Myocyte (in vitro differentiated cells): ENCODE measurements at regions not wholly inside any gene's neighbourhood (a gene's known extent, or its start where the extent isn't known, plus 50 kb on each side); places are given as distances from the start of the nearest gene placed in this dataset.

Experiments used
- DNase-seq: peaks from one replicate; pipeline ENCODE4 v3.0.0-alpha.2; 2012; ENCODE audit warnings: low read depth

DNA sequence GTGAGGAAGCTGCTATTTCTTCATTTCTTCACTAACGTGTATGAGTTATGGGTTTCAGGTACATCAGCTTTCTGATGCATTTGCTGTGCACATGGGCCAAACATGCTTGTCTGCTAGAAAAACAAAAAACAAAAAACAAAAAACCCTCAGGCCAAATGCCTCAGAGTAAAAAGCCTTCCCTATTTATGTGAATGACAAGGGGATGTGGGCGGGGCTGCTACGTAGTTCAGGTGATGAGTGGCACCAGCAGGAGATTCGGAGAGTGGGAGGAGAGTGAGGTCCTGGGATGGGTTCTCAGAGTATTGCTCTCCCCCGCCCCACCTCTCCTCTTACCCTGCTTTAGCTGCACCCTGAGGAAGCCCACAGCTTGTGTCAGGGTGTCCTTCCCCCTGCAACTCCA is 596.8 kb upstream of the JAG1 start:
- DNase-seq = no peak

DNA sequence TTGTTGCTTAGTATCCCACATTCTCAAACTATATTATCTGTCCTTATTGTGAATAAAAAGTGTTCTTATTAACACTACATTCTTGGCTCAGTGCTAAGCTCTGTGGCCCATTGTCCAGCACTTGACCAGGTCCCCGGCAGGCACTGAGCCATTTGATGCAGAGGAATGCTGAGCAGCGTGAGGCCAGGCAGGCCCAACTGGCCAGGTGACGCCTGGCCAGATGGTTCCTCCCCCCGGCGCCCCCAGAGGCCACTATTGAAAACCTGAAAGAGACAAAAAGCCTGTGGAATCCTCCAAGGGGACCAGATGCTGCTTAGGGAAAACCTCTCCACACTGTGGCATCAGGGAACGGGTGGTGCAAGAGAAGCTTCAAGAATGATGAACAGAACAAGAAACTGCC is 597.5 kb upstream of the JAG1 start:
- DNase-seq = peak; percentile 25

DNA sequence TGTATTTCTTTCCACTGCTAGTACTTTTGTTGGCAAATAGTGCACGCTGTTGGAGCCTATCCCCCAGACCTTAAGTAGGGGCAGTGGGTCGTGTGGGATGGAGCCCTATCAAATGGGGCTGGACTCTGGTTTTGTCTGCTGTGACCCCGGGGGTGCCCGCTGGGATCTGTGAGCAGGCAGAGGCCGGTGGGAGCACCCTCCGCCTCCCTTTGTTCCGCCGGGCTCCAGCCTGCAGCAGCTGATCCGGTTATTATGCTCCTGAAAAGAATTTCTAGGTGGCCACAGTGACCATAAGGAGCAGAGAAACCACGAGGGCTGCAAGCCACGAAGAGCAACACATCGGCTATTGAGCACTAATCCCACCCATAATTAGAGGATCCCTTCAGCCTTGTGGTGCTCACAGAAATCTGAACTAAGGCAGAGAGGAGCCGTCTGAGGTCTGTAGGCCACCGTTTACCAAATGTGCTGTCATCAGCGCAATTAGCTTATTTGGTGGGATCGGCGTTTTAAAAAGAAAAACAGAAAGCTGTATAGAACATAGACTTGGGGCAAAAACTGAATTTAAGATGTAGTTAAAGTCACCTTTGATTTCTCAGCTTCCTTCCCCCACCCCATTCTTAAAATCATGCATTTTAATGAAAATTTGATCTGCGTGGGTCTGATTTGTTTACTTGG is 598.3 kb upstream of the JAG1 start:
- peak; percentile 86 for DNase-seq

DNA sequence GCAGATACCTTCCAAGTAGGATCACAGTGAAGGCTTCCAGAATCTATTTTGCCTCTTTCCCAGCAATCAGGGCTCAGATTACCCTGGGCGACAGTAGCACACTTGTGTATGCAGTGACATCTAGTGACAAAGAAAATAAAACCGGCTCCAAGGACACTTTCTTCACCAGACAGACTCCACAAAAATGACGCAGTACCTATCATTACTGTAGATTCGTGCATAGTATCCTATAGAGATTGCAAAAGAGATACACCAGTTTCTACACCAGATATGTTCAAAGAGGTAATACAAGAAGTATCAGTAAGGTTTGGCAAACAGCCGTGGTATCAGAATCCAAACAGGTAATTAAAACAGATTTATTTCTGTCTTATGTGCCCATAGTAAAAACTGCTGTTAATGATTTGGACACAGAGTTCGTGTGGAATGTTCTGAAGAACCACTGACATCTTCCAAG is 600.4 kb upstream of the JAG1 start:
- DNase-seq = peak; percentile 81

DNA sequence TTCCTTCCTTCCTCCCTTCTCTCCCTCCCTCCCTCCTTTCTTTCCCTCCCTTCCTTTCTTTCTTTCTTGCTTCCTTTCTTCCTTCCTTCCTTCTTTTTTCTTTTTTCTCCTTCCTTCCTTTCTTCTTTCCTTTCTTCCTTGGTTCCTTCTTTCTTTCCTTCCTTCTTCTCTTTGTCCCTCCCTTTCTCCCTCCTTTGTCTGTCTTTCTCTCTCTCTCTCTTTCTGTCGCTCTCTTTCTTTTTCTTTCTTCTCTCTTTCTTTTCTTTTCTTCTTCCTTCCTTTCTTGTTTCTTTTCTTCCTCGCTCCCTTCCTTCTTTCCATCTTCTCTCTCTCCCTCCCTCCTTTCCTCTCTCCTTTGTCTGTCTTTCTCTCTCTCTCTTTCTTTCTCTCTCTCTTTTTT is 601.9 kb upstream of the JAG1 start:
- no peak for DNase-seq

DNA sequence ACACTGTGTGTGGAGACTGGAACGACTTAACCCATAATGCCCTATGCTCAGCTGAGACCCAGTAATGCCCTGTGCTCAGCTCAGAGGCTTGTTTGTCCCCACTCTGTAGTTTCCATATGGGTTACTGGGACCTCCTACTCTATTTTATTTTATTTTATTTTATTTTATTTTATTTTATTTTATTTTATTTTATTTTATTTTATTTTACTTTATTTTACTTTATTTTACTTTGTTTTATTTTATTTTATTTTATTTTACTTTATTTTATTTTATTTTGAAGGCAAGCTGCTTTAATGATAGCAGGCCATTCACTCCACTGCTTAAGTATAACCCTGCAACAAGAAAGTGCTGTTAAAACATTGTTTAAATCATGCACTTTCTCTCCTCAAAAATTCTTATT is 603.4 kb upstream of the JAG1 start:
- DNase-seq = no peak

DNA sequence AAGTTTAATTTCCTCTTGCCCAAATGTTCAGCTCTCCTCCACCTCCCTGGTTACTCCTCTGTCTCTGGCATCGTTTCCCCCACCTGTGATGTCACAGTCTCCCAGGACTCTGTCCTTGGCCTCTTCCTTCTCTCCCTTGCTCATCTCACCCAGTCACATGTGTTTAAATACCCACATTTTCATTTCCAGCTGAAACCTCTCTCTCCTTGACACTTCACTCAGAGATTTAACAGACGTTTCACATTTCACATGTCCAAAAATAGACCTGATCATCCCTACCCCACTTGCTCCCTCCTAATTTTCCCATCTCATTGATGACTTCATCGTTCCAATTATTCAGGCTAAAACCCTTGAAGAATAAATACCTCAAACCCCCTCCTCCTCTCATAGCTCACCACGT is 604.1 kb upstream of the JAG1 start:
- DNase-seq = no peak

DNA sequence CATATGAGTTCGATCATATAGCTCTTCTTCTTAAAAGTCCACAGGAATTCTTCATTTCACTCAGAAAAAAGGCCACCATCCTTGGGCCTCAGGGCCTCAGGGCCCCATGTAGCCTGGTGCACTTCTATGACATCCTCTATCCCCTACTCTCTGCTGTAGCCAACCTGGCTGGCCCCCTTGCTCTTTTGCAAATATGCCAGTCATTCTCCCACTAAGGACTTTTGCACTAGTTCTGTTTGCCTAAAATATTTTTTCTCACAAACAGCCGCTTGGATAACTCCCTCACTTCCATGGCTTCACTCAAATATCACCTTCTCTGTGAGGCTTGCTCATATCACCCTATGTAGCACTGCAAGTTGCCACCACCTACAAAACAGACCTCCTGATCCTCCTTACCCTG is 604.7 kb upstream of the JAG1 start:
- DNase-seq = no peak

DNA sequence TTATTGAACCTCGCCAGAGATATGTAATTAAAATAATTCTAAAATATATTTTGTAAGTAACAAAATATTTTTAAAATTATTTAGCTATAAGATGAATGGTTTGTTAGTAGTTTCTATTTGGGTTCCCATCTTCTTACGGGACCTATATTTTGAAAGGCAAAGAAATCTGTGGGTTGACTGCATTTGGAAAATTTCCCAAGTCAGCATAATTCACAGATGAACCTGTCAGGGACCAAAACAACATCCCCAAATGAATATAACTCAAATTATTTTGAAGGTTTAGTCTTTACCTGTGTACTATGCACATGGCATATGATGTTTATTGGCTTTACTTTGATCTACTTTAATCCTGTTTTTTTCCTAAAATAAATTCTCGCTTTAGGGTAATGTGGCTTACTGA is 607.4 kb upstream of the JAG1 start:
- no peak for DNase-seq

DNA sequence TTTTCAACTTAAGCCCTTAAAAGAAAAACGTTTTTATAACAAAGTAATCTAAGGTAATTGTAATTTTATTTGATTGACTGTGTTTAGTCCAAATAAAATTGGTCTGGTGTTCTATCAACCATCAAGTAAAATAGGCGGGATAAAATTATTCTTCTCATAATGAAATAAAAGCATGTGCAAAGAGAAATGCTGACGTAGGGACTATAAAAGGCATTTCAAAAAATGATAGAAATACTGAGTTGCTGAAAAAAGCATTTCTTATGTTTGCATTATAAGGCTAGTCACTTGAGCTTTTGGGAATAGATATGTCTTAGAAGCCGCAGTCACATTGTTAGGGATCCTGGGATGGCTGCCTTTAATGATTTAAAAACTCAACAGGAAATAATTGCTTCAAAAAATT is 608.0 kb upstream of the JAG1 start:
- DNase-seq = no peak

DNA sequence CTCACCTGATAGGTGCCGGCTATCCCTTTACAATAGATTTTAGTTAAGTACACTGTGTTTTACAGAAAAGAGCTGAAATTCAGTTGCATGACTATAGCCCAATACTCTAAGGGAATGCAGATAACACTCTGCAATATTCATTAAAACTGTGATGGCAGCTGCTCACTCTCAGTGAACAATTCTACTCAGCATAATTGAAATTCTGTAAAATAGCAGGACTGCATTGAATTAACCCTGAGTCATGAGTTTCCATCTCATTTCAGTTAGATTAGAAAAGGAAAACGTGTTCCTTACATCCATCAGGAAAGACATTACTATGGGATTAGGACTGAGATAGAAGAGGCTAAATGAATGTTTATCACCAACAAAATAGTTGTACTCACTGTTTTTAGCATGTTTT is 613.3 kb upstream of the JAG1 start:
- no peak for DNase-seq

DNA sequence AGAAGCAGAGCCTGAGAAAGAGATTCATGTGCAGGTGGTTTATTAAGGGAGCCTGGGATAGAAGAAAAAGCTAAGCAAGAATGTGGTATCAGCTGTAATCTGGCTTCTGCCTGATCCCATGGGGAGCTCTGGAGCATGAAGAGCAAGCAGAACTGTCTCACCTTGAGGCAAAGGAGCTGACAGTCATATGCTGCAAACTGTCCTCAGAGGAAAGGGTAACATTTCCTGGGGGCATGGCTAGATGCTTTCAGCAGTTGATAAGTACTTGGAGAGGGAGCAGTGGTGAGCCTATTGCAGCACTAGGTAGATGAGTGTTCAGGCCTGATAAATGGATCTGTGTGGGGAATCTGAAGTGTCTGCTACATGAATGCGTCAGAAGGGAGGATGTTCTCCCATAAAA is 621.5 kb upstream of the BTBD3 start:
- no peak for DNase-seq

DNA sequence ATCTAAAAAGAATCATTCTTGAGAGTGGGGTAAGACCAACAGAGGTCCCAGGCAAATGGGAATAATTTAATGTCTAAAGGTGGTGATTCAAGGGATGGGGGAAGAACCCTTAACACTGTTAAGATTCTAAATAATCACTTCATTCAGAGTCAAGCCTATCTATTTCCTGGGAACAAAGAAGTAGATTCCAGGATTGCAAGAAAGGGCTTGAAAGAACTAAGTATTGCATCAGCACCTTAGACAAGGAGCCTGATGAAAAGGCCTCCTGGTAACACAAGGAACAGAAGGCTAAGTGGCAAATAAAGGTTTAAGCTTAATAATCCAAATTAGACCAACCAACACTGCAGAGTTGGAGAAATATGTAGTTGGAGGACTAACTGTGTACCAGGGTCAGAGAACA is 620.7 kb upstream of the BTBD3 start:
- no peak for DNase-seq

DNA sequence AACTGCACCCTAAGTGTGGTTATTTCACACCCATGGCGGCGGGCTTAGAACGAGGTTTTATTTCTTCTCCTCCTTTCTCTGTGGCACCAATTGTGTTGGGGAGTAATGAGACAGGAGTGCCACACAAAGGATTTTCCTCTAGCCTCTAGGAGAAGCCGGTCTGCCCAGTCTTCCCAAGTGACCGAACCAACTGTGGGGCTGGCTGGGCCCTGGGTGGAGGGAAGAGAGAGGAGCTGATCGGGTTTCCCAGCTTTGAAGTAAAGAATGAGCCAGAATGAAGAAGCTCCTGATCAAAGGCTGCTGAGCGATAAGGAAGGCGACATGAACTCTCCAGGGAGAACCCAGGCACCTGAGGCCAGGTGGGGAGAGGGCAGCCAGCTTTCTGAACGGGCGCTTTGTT is 616.0 kb upstream of the BTBD3 start:
- no peak for DNase-seq

DNA sequence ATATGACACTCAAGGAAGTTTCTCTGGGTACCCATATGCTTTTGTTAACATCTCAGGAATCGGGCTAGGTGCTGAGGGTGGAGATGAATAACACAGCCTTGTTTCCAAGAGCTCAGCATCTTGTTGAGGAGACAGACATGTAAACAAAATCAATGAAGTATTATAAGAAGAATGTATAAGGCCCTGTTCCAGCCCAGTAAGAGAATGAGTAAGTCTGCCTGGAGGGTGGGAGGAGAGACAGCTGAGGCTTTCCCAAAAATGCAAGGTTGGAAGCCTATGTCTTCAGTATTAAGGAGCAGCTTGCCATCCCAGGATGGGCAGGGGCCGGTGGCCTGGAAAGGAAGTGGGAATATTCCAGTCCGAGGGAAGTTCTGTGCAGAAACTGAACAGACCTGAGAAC is 615.3 kb upstream of the BTBD3 start:
- no peak for DNase-seq

DNA sequence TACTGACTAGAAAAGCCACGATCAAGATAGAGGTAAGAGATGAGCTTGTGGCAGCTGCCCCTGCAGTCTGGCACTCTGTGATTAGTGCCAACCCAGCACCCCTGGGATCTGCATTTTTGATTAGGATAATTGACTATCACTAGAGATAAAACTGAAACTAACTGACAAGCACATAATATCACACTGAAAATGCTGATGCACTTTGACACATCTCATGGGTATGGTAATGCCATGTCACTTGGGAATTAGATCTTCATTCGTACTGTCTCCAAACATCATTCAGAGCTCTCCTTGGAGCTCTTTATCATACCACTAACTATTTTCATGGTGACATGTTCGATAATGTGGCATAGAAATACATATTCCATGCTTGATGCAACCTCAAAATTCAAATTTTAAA is 612.9 kb upstream of the BTBD3 start:
- DNase-seq = no peak

DNA sequence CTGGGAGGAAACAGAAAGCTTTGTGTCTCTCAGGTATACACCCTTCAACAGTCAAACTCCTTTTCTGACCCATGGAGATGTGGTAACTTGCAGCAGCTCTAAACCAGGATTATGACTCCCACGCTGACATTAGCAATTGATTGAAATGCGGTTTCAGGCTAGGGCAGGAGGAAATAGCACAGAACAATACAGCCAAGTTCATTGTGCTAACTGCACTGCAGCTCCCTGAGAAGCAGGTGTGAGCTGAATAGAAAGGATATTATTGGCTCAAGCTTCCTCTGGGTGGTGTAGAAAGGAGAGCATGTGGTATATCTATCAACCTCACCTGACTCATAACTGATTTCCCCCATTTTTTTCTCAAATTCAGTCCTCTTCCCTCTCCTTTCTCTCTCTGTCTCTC is 612.3 kb upstream of the BTBD3 start:
- peak; percentile 25 for DNase-seq

DNA sequence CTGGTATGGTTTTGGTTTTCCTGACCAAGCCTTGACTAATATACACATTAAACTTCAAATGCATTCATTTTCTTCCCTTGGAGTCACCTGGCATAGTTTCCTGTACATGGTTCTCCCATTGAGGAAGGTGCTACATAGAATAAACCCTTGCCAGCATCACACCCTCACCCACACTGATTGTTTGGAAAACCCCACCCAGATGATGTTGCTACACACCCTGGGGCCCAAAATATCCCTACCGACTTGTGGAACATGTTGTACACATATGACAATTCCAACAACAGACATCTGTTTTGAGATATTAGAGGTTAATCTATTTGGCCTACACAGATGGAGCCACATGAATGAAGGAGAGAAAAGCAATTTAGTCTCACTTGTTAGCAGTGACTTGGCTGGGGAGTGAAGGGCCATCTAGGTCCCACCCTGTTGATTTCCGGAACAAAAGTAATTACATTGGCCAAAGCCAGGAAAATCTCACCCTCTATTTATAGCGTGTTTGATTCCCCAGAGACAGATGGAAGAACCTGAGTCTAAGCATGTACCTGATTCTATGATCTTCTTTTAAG is 606.0 kb upstream of the BTBD3 start:
- DNase-seq = no peak

DNA sequence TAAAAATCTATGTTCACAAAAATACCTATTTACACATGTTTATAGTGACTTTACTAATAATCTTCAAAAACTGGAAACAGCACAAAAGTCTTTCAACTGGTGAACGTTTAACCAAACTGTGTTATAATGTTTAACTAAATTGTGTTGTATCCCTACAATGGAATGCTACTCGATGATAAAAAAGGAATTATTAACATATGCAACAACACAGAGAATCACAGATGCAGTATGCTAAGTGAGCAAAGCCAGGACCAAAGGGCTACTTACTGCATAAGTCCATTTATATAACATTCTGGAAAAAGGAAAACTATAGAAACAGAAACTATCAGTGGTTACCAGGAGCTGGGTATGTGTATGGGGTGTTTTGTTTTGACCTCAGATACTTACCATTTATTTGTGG is 602.2 kb upstream of the BTBD3 start:
- DNase-seq = no peak

DNA sequence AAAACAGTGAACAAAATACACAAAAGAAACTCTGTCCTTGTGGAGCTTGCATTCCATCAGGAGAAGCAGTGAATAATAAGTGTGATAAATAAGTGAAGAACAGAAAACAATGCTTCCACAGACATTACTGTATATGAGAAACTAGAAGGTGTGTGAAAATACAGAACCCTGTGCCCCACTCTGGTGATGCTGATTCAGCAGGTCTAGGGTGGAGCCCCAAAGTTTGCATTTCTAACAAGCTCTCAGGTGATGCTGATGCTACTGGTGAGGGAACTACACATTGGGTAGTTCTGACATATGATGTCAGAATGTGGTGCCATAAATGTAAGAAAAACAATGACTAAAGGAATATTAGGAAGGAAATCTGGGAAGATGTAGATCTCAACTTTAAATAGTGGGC is 601.4 kb upstream of the BTBD3 start:
- DNase-seq = no peak

DNA sequence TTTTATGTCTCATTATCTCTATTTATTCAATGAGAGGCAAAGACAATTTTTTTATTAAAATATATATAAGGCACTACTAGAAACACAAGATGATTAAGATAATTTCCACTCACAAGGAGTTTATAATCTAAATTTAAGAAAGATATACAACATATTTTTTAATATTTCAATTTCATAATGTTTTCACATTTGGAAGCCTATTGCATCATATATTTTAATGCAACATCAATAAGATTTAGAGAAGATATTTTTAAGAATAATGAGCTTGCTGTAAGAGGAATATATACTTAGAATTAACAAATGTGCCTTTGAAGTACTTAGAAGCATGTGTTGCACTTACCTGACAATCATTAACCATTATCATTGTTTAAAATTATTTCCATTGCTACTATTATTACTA is 597.7 kb upstream of the BTBD3 start:
- DNase-seq = no peak

DNA sequence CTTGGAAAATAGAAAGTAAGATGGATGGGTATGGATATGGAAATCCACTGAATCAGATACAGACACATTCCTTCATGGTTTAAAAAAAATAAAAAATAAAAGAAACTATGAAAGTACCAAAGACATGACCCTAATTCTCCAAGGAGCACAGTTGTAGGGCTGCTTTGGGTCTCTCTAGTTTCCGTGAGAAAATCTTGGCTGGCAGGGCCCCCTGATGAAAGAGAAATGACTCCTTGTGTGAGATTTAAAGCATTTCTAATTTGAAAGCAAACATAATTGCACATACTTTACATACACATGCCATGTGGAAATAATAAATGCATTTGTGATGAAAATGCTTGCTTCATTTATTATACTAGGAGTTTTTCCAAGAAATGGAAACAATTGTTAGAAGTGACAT is 593.9 kb upstream of the BTBD3 start:
- DNase-seq = no peak

DNA sequence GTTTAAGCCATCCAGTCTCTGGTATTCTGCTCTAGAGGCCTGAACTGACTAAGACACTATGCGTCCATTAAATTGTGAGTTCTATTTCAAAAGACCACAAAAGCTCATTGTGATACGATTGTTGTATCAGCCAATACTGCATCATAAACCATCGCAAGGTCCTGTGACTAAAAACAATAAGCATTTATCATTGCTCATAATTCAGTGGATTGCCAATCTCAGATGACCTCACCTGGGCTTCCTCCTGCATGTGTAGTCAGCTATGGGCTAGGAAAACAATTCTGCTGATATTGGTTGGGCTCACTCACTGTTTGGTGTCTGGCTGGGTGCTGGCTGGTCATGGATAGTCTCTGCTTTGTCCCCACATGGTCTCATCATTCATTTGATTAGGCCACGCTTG is 592.7 kb upstream of the BTBD3 start:
- no peak for DNase-seq

DNA sequence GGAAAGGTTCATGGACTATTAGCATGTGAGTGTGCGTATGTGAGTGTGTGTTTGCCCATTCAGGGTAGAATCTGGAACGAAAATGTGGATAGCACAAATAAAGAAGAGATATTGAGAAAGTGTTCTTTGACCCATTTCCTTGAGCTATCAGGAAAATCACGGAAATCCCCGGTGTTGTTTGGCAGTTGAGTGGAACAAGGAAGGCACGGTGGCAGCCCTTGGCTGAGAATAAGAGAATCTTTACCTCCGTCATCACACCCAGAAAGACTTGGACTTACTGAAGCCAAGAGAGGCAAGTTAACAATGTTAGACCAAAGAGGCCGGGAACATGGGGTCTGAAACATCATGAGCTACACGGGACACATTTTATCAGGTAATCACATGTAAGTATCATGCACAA is 588.9 kb upstream of the BTBD3 start:
- DNase-seq = no peak
